DND-41 (cell line): ENCODE measurements at regions not wholly inside any gene's neighbourhood (a gene's known extent, or its start where the extent isn't known, plus 50 kb on each side); places are given as distances from the start of the nearest gene placed in this dataset.

ENCODE experiments used
- EZH2 ChIP-seq: IDR thresholded peaks from 3 replicates; pipeline ENCODE4 v1.6.1; 2012; ENCODE audit warnings: borderline replicate concordance, low read depth, mild to moderate bottlenecking, moderate library complexity, low read length, inconsistent platforms; ENCODE audit not compliant: severe bottlenecking
- TF ChIP-seq, protein P1 (sequence below): IDR thresholded peaks from 2 replicates; pipeline ENCODE4 v1.5.1; 2012; ENCODE audit warnings: borderline replicate concordance, low read length, moderate library complexity, mild to moderate bottlenecking; ENCODE audit not compliant: poor library complexity, severe bottlenecking; ENCODE audit errors: extremely low read depth

DNA sequence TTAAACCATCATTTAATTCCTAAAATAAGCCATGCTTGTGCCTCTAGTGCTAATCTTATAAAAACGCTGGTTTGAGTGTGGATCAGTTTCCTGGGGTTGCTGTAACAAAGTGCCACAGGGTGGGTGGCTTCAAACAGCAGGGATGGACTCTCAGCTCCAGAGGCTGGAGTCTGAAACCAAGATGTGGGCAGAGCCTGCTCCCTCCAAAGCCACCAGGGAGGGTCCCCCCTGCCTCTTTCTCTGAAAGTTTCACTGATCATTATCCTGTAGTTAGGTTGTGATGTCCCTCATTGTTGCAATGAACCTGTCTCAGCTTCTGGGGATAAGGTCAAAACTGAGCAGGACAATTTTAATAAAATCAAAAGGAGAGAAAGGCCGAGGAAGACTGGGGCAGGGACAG lies 251.9 kb upstream of the TCERG1L start:
- TF ChIP-seq, protein P1, sequence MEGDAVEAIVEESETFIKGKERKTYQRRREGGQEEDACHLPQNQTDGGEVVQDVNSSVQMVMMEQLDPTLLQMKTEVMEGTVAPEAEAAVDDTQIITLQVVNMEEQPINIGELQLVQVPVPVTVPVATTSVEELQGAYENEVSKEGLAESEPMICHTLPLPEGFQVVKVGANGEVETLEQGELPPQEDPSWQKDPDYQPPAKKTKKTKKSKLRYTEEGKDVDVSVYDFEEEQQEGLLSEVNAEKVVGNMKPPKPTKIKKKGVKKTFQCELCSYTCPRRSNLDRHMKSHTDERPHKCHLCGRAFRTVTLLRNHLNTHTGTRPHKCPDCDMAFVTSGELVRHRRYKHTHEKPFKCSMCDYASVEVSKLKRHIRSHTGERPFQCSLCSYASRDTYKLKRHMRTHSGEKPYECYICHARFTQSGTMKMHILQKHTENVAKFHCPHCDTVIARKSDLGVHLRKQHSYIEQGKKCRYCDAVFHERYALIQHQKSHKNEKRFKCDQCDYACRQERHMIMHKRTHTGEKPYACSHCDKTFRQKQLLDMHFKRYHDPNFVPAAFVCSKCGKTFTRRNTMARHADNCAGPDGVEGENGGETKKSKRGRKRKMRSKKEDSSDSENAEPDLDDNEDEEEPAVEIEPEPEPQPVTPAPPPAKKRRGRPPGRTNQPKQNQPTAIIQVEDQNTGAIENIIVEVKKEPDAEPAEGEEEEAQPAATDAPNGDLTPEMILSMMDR, result no peak
- no peak for TF ChIP-seq EZH2
